Ascending aorta (tissue), 2 donors: ENCODE measurements at regions not wholly inside any gene's neighbourhood (a gene's known extent, or its start where the extent isn't known, plus 50 kb on each side); places are given as distances from the start of the nearest gene placed in this dataset.

Experiments used
- DNase-seq, 2 donors: peaks; one replicate each; pipeline ENCODE4 v3.0.0-alpha.2; 2019; ENCODE audit warnings: low spot score in 2 of 2
- H3K27ac ChIP-seq, 2 donors: fragments of 200-600 bp; sonication (generic); one replicate each; pipeline ENCODE4 v1.5.1; 2016 to 2017; ENCODE audit warnings: mild to moderate bottlenecking in 1 of 2
- H3K27me3 ChIP-seq: fragments of 200-600 bp; sonication (generic); one replicate; pipeline ENCODE4 v1.5.1; 2017
- H3K36me3 ChIP-seq, 2 donors: fragments of 200-600 bp; sonication (generic); one replicate each; pipeline ENCODE4 v1.5.1; 2016
- H3K4me1 ChIP-seq, 2 donors: fragments of 200-600 bp; sonication (generic); one replicate each; pipeline ENCODE4 v1.5.1; 2016 to 2017; ENCODE audit warnings: mild to moderate bottlenecking in 1 of 2
- H3K4me3 ChIP-seq, 2 donors: fragments of 200-600 bp; sonication (generic); one replicate each; pipeline ENCODE4 v1.5.1; 2016 to 2017; ENCODE audit warnings: mild to moderate bottlenecking in 1 of 2
- H3K9me3 ChIP-seq, 2 donors: fragments of 200-600 bp; sonication (generic); one replicate each; pipeline ENCODE4 v1.5.1; 2016
- CTCF ChIP-seq, 3 experiments: fragments of 200-600 bp in 2 of 3; fragments of 450-650 bp in 1 of 3; sonication (generic) in 2 of 3; IDR thresholded peaks; one replicate each; pipeline ENCODE4 v1.5.1; 2016 to 2019; ENCODE audit warnings: antibody characterized with exemption in 3 of 3, mild to moderate bottlenecking in 1 of 3, moderate library complexity in 1 of 3
- intact Hi-C: fragments of 100-400 bp; cut with DNase I; formaldehyde crosslinking; loops from one replicate; pipeline ENCODE4 v1.15.1; 2023

DNA sequence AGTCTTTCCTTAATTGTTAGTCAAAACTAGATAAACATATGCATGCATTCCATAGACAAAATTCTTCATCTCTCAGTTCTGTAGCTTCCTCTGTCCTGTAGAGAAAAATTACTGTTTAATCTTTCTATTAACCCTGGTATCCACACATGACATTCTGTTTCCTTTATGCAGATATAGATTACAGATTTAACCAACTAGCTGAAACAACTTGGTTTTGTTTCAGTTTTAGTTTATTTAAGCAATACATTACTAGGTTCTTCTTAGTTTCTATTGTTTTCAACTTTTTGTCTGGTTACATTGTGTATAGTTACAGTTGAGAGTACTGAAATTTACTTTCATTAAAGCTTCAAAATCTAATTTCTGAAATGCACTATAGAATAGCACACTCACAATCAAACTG is 933.9 kb upstream of the EPHA5 start:
- Histone ChIP-seq H3K27ac (no peak overlapping the region), H3K27me3 (no peaks in the 10 kb centered on the region), H3K36me3 (no peaks in the 10 kb centered on the region), H3K4me3 (no peak overlapping the region), H3K4me1 (no peaks in the 10 kb centered on the region), H3K9me3 (no peaks in the 10 kb centered on the region)
- no peak for DNase-seq
- intact Hi-C loops = no loop called here
- TF ChIP-seq CTCF (IDR thresholded peaks at IDR 0.05) = no peak

GRCh38 chr4:66602622-66603021 is 932.3 kb upstream of the EPHA5 start:
- no peak overlapping the region for H3K4me3 ChIP-seq
- H3K4me1 ChIP-seq = no peaks in the 10 kb centered on the region
- DNase-seq = no peak
- no peak overlapping the region for H3K27ac ChIP-seq
- no peaks in the 10 kb centered on the region for H3K36me3 ChIP-seq
- TF ChIP-seq CTCF (IDR thresholded peaks at IDR 0.05) = no peak
- intact Hi-C loops = no loop called here
- no peaks in the 10 kb centered on the region for H3K9me3 ChIP-seq
- no peaks in the 10 kb centered on the region for H3K27me3 ChIP-seq

DNA sequence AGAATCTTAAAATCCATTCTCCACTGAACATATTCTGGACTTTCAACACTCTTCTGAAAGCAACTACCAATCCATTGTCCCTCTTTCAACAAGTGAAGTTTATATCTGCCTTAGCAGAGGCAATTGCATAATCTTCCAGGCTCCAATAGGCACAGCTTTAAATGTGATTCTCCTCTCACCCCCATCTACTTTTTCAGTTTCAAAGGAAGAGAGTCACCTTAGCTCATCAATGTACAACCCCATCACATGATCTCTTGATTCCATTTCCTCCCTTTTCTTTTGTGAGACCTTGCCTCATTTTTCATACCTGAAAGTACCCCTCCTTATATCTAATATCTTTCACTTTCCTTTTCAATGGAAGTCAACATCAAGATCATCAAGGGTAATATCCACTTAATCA is 921.7 kb upstream of the EPHA5 start:
- intact Hi-C loops = no loop called here
- Histone ChIP-seq H3K4me1 (no peaks in the 10 kb centered on the region), H3K27me3 (no peaks in the 10 kb centered on the region), H3K9me3 (no peaks in the 10 kb centered on the region), H3K36me3 (no peaks in the 10 kb centered on the region), H3K4me3 (no peak overlapping the region), H3K27ac (no peak overlapping the region)
- no peak for TF ChIP-seq CTCF (IDR thresholded peaks at IDR 0.05)
- no peak for DNase-seq

- no peak for DNase-seq
- Histone ChIP-seq H3K4me1 (no peaks in the 10 kb centered on the region), H3K4me3 (no peak overlapping the region), H3K9me3 (no peaks in the 10 kb centered on the region), H3K27me3 (no peaks in the 10 kb centered on the region), H3K27ac (no peak overlapping the region), H3K36me3 (no peaks in the 10 kb centered on the region)
- intact Hi-C loops = no loop called here
- no peak for TF ChIP-seq CTCF (IDR thresholded peaks at IDR 0.05)
Measured at GRCh38 chr4:66590488-66591215, 920.4 kb upstream of the EPHA5 start.

DNA sequence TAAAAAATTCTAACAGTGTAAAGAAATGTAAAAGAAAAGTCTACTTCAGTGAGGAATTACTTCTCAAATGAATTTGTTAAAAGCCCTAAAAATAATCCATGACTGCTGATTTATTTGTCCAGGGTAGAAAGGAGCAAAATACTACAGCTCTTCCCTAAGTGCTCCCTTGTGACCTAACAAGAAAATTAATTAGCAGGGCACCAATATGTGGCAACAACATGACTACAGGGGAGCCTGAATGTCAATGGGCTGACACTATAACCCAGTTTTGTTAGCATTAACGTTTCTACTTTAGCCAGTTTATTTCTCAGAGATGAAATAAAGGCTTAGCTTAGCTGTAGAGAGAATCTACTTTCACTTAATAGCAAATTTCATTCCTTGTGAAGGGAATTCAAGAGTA is 918.9 kb upstream of the EPHA5 start:
- H3K36me3 ChIP-seq = no peaks in the 10 kb centered on the region
- no peaks in the 10 kb centered on the region for H3K9me3 ChIP-seq
- H3K4me3 ChIP-seq = no peak overlapping the region
- H3K27me3 ChIP-seq = no peaks in the 10 kb centered on the region
- intact Hi-C loops = no loop called here
- H3K4me1 ChIP-seq = no peaks in the 10 kb centered on the region
- TF ChIP-seq CTCF (IDR thresholded peaks at IDR 0.05) = no peak
- DNase-seq = no peak
- H3K27ac ChIP-seq = no peak overlapping the region

- H3K4me1 ChIP-seq = no peaks in the 10 kb centered on the region
- no peaks in the 10 kb centered on the region for H3K27me3 ChIP-seq
- H3K9me3 ChIP-seq = no peaks in the 10 kb centered on the region
- H3K36me3 ChIP-seq = no peaks in the 10 kb centered on the region
- H3K27ac ChIP-seq = no peak overlapping the region
- DNase-seq = no peak
- intact Hi-C loops = no loop called here
- TF ChIP-seq CTCF (IDR thresholded peaks at IDR 0.05) = no peak
- H3K4me3 ChIP-seq = no peak overlapping the region
Measured at GRCh38 chr4:66585767-66586166, 915.5 kb upstream of the EPHA5 start.
